ENCODE measurements at regions not wholly inside any gene's neighbourhood (a gene's known extent, or its start where the extent isn't known, plus 50 kb on each side); places are given as distances from the start of the nearest gene placed in this dataset.

DNA sequence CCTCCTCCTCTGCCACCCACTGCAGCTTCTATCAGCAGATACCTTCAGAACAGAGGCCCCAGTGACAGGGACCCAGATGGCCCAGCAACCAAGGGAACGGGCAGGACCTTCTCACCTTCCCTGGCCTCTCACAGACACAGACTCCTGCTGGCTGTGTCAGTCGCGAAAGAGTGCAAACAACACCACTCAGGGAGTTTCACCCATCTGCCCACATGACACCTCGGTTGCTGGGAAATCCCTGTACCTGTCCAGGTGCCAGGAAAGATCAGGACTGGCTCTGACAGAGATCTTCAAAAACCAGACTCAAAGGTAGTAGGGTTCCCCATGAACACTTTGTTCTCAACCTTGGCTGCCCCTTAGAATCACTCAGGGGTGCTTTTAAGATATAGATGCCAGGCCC lies 83.5 kb upstream of the HIVEP3 start:
- Mint-ChIP-seq H3K36me3 (ENCODE audit: low read depth) (no peaks in the 10 kb centered on the region), H3K4me1 (ENCODE audit: low read depth) (peaks cover 13% of the 10 kb centered on the region), H3K27ac (no peak overlapping the region), H3K9me3 (no peaks in the 10 kb centered on the region), H3K27me3 (ENCODE audit: low read depth) (no peaks in the 10 kb centered on the region), H3K4me3 (no peak overlapping the region)
- intact Hi-C loops (cut with micrococcal nuclease), result no loop called here
- DNase-seq, result no peak
- CTCF ChIA-PET, result interaction anchor here (0.6 kb wide), 1 partner anchor 651 kb away, joined by 3 read pairs; no protein-coding TSS in a partner anchor

DNA sequence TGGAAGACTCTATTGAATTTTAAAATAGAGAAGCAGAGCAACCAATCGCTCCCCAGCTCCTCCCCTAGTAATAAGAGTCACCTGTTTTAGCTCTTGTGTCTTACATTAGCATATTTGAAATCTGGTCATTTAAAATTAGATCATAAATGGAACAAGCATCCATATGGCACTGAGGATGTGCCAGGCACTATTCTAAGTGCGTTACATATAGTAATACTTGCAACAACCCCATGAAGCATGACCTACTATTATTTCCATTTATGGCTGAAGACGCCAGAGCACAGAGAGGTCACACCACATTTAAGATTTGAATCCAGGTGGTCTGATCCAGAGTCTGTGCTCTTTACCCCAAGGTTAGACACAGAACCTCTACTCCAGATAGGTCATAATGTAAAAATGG lies 82.0 kb upstream of the HIVEP3 start:
- Mint-ChIP-seq H3K4me3 (no peak overlapping the region), H3K27me3 (ENCODE audit: low read depth) (no peaks in the 10 kb centered on the region), H3K27ac (no peak overlapping the region), H3K4me1 (ENCODE audit: low read depth) (peaks cover 12% of the 10 kb centered on the region), H3K9me3 (no peaks in the 10 kb centered on the region), H3K36me3 (ENCODE audit: low read depth) (no peaks in the 10 kb centered on the region)
- intact Hi-C loops (cut with micrococcal nuclease), result no loop called here
- no peak for DNase-seq
- CTCF ChIA-PET, result no interaction called here

DNA sequence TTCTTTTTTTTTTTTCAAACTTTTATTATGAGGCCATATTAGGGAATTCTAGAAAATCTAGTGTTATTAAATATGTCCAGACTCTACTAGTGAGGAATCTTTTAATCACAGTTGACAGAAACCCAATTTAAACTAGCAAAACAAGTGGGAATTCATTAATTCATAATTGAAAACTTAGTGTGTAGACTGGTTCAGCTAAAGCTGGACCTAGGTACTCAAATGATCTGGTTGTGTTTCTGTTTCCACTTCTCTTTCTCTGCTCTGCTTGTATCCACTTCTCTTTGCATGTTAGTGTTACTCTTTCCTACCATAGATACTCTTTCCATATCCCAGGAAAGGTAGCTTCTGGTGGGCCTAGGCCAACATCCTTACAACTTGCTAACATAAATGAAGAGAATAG lies 81.2 kb upstream of the HIVEP3 start:
- CTCF ChIA-PET, result no interaction called here
- no peak overlapping the region for H3K27ac Mint-ChIP-seq
- intact Hi-C loops (cut with micrococcal nuclease), result no loop called here
- no peak for DNase-seq
- peaks cover 3% of the 10 kb centered on the region for H3K9me3 Mint-ChIP-seq
- H3K4me3 Mint-ChIP-seq, result no peak overlapping the region
- no peaks in the 10 kb centered on the region for H3K27me3 Mint-ChIP-seq (ENCODE audit: low read depth)
- H3K36me3 Mint-ChIP-seq (ENCODE audit: low read depth), result peaks cover 3% of the 10 kb centered on the region
- peaks cover 19% of the 10 kb centered on the region for H3K4me1 Mint-ChIP-seq (ENCODE audit: low read depth)

DNA sequence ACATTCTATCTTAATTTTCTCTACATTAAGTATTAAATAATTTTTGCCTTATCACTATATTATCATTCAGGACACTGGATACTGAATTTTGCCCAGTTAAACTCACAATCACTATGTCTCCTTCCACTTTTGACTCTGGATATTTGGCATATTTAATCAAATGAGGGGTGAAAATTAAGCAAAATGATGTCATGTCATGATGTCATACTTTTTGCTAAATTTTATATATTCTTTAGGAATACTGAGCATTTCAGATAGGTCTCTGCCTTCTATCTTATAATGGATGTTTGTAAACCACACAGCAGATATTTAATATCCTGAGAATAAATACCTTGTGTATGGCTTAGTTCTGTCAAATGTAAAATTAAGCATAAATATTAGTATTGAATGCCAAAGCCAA lies 79.5 kb upstream of the HIVEP3 start:
- intact Hi-C loops (cut with micrococcal nuclease), result no loop called here
- no peak overlapping the region for H3K27ac Mint-ChIP-seq
- H3K27me3 Mint-ChIP-seq (ENCODE audit: low read depth), result no peaks in the 10 kb centered on the region
- no peak overlapping the region for H3K4me3 Mint-ChIP-seq
- CTCF ChIA-PET, result no interaction called here
- H3K36me3 Mint-ChIP-seq (ENCODE audit: low read depth), result peaks cover 7% of the 10 kb centered on the region
- DNase-seq, result no peak
- peaks cover 12% of the 10 kb centered on the region for H3K9me3 Mint-ChIP-seq
- peaks cover 28% of the 10 kb centered on the region for H3K4me1 Mint-ChIP-seq (ENCODE audit: low read depth)

DNA sequence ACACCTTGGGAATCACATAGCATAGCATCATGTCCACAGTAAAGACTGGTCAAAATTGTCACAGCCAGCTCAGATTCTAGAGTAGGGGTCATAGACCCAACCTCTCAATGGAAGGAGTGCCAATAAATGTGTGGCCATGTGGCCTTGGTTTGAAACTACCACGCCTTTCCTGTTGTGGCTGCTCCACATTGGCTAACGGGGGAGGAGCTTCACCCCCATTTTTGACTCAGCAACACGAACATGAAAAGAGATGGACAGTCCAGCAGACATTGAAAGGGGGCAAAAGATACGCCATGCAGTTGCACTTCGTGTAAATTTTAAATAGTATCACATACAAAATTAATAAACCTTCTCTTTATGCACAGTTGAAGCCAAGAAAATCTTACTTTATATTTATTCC lies 78.4 kb upstream of the HIVEP3 start:
- Mint-ChIP-seq H3K4me3 (no peak overlapping the region), H3K36me3 (ENCODE audit: low read depth) (peaks cover 7% of the 10 kb centered on the region), H3K27me3 (ENCODE audit: low read depth) (no peaks in the 10 kb centered on the region), H3K27ac (no peak overlapping the region), H3K4me1 (ENCODE audit: low read depth) (peaks cover 26% of the 10 kb centered on the region), H3K9me3 (peaks cover 12% of the 10 kb centered on the region)
- CTCF ChIA-PET, result no interaction called here
- intact Hi-C loops (cut with micrococcal nuclease), result no loop called here
- DNase-seq, result no peak

DNA sequence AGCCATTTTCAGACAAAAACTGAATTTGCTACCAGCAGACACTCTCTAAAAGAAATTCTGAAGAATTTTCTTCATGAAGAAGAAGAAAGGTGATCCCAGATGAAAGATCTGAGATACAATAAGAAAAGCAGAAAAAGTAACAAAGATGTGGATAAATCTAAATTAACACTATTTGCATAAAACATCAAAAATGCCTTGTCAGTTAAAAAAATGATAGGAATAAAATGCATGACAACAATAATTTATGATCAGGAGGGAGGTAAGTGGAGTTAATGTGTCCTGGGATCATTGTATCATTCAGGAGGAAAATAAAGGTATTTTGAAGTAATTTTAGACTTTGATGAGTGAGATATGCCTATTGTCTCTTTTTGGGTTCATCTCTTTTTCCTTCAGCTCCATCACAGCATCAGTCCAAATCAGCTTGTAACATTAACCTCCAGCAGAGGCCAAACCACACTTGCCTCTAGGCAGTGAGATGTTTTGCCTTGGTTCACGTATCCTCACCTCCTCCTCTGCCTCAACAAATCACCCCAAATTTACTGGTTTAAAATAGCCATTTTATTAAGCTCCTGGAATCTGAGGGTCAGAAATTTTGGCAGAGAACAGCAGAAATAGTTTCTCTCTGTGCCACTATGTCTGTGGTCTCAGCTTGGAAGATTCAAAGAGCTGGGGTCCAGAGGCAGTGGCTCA lies 76.9 kb upstream of the HIVEP3 start:
- no peaks in the 10 kb centered on the region for H3K27me3 Mint-ChIP-seq (ENCODE audit: low read depth)
- intact Hi-C loops (cut with micrococcal nuclease), result no loop called here
- peaks cover 22% of the 10 kb centered on the region for H3K4me1 Mint-ChIP-seq (ENCODE audit: low read depth)
- no peak overlapping the region for H3K27ac Mint-ChIP-seq
- no peak overlapping the region for H3K4me3 Mint-ChIP-seq
- peaks cover 12% of the 10 kb centered on the region for H3K9me3 Mint-ChIP-seq
- peaks cover 7% of the 10 kb centered on the region for H3K36me3 Mint-ChIP-seq (ENCODE audit: low read depth)
- CTCF ChIA-PET, result interaction anchor here (0.6 kb wide), 1 partner anchor 220 kb away, joined by 3 read pairs; no protein-coding TSS in a partner anchor
- DNase-seq, result no peak

DNA sequence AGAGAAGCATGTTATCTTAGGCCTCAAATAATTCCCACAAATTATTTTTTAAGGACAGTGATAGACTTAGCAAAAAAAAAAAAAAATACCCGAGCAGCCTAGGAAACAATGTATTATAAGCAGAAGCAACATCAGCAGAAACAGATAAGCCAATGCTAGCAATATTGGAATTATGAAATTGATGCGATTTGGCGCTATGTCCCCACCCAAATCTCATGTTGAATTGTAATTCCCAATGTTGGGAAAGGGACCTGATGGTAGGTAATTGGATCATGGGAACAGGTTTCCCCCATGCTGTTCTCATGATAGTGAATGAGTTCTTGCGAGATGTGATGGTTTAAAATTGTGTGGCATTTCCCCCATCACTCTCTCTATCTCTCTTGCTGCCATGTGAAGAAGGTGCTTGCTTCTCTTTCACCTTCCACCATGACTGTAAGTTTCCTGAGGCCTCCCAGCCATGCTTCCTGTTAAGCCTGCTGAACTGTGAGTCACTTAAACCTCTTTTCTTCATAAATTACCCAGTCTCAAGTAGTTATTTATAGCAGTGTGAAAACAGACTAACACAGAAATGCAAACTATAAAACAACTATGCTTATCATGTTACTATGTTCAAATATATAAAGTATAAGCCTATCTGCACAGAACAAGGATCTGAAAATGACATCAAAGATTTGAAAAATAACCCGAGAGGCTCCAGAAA lies 75.6 kb upstream of the HIVEP3 start:
- CTCF ChIA-PET, result no interaction called here
- DNase-seq, result peak; percentile 22
- H3K27ac Mint-ChIP-seq, result no peak overlapping the region

DNA sequence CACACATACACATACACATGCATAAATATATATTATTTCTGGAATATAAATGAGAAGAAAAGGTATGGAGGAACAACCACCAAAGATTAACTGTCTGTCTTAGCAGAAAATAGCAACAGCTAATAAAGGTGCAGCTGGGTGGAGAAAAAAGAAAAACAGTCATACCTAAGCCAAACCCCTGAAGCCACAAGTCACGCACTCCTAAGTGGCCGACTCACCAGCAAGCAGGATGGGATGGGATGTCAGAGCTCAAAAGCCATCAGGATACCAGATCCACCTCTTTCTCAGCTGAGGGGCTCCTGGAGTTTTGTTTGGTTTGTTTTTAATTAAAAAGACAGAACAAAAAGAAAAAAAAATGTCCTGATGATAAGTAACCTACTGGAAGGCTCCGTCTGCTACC lies 64.7 kb upstream of the HIVEP3 start:
- intact Hi-C loops (cut with micrococcal nuclease), result no loop called here
- H3K4me1 Mint-ChIP-seq (ENCODE audit: low read depth), result peaks cover 16% of the 10 kb centered on the region
- H3K27ac Mint-ChIP-seq, result no peak overlapping the region
- H3K9me3 Mint-ChIP-seq, result peaks cover 1% of the 10 kb centered on the region
- H3K27me3 Mint-ChIP-seq (ENCODE audit: low read depth), result no peaks in the 10 kb centered on the region
- no peaks in the 10 kb centered on the region for H3K36me3 Mint-ChIP-seq (ENCODE audit: low read depth)
- CTCF ChIA-PET, result interaction anchor here (0.7 kb wide), 1 partner anchor 566 kb away, joined by 5 read pairs; no protein-coding TSS in a partner anchor
- no peak for DNase-seq
- no peak overlapping the region for H3K4me3 Mint-ChIP-seq

More for the DNA sequence above, 75.6 kb upstream of the HIVEP3 start:
- Mint-ChIP-seq H3K9me3 (peaks cover 12% of the 10 kb centered on the region), H3K4me1 (ENCODE audit: low read depth) (peaks cover 22% of the 10 kb centered on the region), H3K27me3 (ENCODE audit: low read depth) (no peaks in the 10 kb centered on the region), H3K36me3 (ENCODE audit: low read depth) (peaks cover 9% of the 10 kb centered on the region), H3K4me3 (no peak overlapping the region)
- intact Hi-C loops (cut with micrococcal nuclease), result no loop called here

DNA sequence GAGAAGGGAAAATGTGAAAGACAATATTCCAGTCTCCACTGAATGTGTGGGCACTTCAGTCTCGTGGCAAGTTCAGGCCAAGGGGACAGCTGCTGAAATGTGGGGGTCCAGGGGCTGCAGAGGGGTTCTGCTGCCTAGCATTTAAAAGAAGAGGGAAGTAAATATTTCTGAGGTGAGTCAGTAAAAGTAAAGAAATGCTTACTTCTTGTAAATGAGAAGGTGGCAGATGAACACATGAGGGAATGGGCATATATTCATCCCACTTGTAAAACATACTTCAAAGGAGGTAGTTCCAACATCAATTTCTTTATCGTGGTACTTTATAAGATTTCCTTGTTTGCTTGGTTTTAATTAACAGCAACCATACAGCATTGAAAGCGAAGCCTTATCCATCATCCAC lies 63.1 kb upstream of the HIVEP3 start:
- Mint-ChIP-seq H3K4me3 (no peak overlapping the region), H3K36me3 (ENCODE audit: low read depth) (no peaks in the 10 kb centered on the region), H3K4me1 (ENCODE audit: low read depth) (peaks cover 16% of the 10 kb centered on the region), H3K27ac (no peak overlapping the region), H3K9me3 (no peaks in the 10 kb centered on the region), H3K27me3 (ENCODE audit: low read depth) (no peaks in the 10 kb centered on the region)
- intact Hi-C loops (cut with micrococcal nuclease), result no loop called here
- CTCF ChIA-PET, result interaction anchor here (1.0 kb wide), 1 partner anchor 84 kb away, joined by 3 read pairs; no protein-coding TSS in a partner anchor
- no peak for DNase-seq

DNA sequence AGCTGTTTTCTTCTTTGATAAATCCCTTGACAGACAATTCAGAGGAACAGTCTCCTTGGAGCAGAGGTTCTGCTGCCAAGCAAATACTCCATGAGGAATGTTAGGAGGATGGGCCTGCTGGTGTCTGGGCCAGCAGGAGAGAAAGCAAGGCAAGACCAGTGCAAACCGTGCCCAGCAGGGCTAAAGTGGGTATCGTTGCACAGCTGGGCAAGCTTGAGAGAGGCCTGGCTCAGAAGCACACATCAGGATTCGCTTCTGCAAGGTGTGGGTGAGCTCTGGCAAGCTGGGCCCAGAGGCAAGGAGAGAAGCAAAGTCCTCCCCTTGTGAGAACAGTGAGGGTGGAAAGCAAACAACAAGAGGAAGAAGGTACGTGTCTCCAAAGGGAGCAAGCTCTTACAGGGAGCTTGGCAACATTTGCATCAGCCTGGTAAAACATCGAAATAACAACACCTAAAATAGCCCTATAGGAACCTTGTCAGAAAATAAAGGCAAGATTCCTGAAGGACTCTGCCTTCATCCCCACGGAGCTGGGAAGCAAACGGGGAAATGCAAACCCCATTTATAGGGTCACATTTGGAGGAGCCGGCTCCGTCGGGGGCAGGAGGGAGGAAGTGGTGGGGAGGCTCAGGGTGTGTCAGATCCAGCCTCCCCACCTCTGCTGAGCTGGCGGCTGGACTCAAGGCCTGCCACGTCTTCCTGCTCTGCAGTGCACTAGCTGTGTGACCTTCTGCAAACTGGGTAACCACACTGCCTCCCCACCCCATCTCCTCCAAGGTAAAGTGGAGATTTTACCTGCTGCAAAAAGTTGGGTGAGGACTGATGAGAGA lies 62.3 kb upstream of the HIVEP3 start:
- H3K4me3 Mint-ChIP-seq, result no peak overlapping the region
- no peaks in the 10 kb centered on the region for H3K27me3 Mint-ChIP-seq (ENCODE audit: low read depth)
- intact Hi-C loops (cut with micrococcal nuclease), result no loop called here
- H3K4me1 Mint-ChIP-seq (ENCODE audit: low read depth), result peaks cover 16% of the 10 kb centered on the region
- H3K9me3 Mint-ChIP-seq, result no peaks in the 10 kb centered on the region
- H3K27ac Mint-ChIP-seq, result no peak overlapping the region
- CTCF ChIA-PET, result interaction anchor here (1.0 kb wide), 1 partner anchor 85 kb away, joined by 3 read pairs; no protein-coding TSS in a partner anchor
- DNase-seq, result no peak
- no peaks in the 10 kb centered on the region for H3K36me3 Mint-ChIP-seq (ENCODE audit: low read depth)

DNA sequence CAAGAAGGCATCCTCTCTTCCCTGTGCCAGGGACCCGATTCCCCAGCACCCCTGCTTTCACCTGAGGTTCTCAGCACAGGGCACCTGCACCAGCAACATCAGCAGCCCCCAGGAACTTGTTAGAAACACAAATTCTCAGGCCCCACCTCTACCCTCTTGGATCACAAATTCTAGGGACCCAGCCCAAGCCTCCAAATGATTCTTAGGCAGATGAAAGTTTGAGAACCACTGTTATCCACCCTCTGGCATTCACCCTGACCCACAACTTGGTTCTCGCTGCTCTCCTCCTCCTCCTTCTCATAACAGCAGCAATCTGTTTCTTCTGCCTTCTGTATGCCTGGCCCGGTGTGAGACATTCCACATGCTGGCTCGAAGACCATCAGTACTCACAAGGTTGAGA lies 60.3 kb upstream of the HIVEP3 start:
- H3K27me3 Mint-ChIP-seq (ENCODE audit: low read depth), result no peaks in the 10 kb centered on the region
- intact Hi-C loops (cut with micrococcal nuclease), result no loop called here
- DNase-seq, result no peak
- H3K4me1 Mint-ChIP-seq (ENCODE audit: low read depth), result peaks cover 16% of the 10 kb centered on the region
- no peaks in the 10 kb centered on the region for H3K36me3 Mint-ChIP-seq (ENCODE audit: low read depth)
- CTCF ChIA-PET, result no interaction called here
- no peaks in the 10 kb centered on the region for H3K9me3 Mint-ChIP-seq
- H3K4me3 Mint-ChIP-seq, result no peak overlapping the region
- H3K27ac Mint-ChIP-seq, result no peak overlapping the region

DNA sequence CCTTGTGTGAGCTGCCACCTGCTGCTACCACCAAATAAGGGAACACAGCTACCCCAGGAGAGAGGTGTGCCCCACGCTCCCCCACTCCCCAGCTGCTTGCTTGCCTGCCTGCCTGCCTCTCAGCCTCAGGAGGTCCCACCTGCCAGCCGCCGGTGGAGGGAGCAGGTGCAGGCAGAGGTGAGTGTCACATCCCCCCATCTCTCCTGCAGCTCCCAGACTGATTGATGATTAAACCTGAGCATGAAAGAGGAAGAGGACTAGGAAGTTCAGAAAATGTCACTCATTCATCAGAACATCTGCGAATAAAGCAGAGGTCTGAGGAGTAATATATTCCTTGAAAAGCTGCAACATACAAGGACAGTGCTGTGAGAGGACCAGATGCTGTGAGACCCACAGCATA lies 58.6 kb upstream of the HIVEP3 start:
- Mint-ChIP-seq H3K9me3 (no peaks in the 10 kb centered on the region), H3K27ac (no peak overlapping the region), H3K4me1 (ENCODE audit: low read depth) (peaks cover 16% of the 10 kb centered on the region), H3K36me3 (ENCODE audit: low read depth) (no peaks in the 10 kb centered on the region), H3K4me3 (no peak overlapping the region), H3K27me3 (ENCODE audit: low read depth) (no peaks in the 10 kb centered on the region)
- CTCF ChIA-PET, result no interaction called here
- DNase-seq, result no peak
- intact Hi-C loops (cut with micrococcal nuclease), result no loop called here
